ENCODE measurements at regions not wholly inside any gene's neighbourhood (a gene's known extent, or its start where the extent isn't known, plus 50 kb on each side); places are given as distances from the start of the nearest gene placed in this dataset.
"Not testable (repeated sequence)": the region's sequence is repeated elsewhere in the genome, so short reads cannot be mapped to it uniquely, and the experiment has no call there.

DNA sequence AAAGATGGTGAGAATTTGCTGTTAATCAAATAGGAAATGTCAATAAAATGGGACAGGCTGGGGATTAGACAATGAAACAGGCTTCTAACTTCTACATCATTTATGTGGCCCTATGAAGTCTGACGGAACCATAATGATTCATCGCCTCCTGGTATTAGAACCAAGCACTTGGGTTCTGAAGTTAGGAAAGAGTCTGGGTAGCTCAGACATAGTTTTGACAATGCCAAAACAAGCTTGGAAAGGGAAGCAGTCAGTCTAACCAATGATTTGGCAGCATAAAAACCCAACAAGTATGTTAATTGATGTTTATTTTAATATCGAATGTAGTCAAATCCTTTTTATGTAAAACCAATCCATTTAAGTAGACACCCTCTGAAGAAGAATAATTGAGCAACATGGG is 160.8 kb upstream of the RSPO3 start:
- DNase-seq (ENCODE audit: low read depth), result no peak
- in situ Hi-C loops (cut with HindIII; ENCODE audit: low pct_unique_long_range_greater_than_20kb, low sequenced_read_pairs), result no loop called here

DNA sequence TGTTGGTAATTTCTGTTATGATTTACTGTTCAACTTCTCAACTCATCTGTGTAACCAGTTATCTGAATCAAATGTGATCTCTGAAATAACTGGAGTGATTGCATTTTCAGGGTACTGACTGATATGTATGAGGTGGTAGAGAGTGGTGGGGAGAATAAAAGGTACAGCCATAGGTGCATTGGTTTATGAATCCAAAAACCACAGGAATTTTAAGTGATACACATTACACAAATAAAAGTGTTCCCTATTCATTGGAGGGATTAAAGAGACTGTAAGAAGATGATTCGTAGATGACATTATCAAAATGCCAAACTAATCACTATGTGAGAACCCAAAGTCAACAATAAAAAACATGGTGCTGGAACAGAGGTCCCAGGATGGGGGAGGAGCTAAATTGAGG is 158.7 kb upstream of the RSPO3 start:
- DNase-seq (ENCODE audit: low read depth), result peak; percentile 18
- in situ Hi-C loops (cut with HindIII; ENCODE audit: low pct_unique_long_range_greater_than_20kb, low sequenced_read_pairs), result no loop called here

DNA sequence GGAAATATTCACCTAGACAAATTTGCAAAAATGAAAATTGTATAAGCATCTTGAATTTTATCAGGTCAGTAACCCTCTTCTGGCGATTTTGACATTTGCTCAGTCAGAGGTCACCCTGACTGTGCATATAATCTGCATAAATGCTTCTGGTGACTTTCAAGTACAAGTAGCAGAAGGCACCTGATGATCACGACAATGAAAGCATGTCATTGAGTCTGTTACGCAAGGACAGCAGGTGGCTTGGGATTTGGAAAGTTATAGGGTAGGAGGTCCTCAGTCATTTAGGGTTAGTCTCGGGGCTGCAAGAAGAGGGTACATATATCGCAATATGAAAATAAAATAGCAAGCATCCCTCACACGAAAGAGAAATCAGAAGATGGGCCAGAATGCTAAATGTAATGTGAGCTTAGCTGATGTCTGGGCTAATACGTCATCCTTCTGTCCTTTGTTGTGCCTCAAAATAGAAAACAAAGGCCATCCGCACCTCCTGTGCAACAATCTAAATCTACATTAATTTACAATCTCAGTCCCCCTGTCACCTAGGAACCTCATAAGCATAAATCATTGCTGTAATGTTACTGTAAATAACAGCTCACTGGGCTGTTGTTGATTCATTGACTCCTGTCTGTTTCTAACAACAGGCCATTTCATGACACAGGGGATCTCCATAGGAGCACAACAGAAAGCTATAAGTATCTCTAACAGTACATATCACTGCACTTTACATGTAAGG is 155.2 kb upstream of the RSPO3 start:
- in situ Hi-C loops (cut with HindIII; ENCODE audit: low pct_unique_long_range_greater_than_20kb, low sequenced_read_pairs), result no loop called here
- no peak for DNase-seq (ENCODE audit: low read depth)

DNA sequence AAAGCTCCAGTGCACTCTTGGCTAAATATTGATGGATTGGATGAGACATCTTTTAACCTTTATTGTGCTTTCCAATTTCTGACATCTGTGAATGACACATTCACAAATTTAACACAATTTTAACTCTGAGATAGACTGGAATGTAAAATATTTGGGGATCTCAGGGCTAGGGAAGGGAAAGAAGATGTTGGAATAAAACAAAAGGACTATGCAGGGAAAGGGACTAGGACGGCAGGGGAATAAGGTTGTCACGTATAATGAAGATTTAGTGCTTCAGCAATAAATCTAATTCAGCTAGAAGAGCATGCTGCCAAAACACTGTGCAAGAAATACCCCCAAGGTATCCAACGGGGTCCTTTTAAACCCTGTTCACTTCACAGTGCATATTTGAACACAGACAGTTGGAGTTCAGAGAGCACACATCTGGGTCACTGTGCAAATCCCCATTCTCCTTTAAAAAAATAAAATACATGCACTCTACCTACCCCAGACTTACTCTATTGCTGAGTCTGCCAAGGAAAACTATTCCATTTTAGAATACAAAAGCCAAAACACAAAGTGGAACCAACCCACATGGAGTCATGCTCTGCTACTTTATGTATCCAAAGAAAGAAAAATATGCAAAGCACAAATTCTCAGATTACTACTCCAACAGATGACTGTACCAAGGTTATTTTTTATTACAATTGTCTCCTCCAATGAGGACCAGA is 151.0 kb upstream of the RSPO3 start:
- no peak for DNase-seq (ENCODE audit: low read depth)
- in situ Hi-C loops (cut with HindIII; ENCODE audit: low pct_unique_long_range_greater_than_20kb, low sequenced_read_pairs), result no loop called here

DNA sequence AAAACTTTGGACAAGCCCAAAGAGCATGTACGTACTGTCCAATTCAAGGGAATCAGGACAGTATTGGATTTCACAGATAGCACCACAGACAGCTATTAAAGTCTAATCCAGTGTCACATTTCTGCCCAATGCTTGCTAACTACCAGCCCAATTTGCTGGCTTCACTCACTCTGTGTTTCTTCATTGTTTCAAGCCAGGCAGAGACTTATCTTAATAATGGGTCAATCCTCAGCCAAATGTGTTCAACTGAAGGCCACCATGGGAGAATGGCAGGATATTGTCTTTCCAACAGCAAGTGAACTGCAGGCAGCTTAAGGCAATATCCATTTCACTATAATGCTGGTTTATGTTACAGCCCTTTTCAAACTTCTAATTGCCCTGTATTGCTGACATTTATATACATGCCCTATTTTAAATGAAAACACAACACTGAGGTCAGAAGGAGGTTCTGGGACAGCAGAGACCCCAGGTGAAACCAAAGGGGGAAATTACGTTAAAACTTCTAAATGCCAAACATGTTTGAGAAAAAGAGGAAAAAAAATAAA is 142.1 kb upstream of the RSPO3 start:
- in situ Hi-C loops (cut with HindIII; ENCODE audit: low pct_unique_long_range_greater_than_20kb, low sequenced_read_pairs), result no loop called here
- DNase-seq (ENCODE audit: low read depth), result no peak

DNA sequence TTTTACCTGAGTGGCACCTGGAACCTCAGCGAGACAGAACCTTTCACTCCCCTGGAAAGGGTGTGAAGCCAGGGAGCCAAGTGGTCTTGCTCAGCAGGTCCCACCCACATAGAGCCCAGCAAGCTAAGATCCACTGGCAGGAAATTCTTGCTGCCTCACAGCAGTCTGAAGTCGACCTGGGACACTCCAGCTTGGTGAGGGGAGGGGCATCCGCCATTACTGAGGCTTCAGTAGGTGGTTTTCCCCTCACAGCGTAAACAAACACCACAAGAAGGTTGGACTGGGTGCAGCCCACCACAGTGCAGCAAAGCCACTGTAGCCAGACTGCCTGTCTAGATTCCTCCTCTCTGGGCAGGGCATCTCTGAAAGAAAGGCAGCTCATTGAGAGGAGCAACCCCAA is 134.7 kb upstream of the RSPO3 start:
- in situ Hi-C loops (cut with HindIII; ENCODE audit: low pct_unique_long_range_greater_than_20kb, low sequenced_read_pairs), result no loop called here
- DNase-seq (ENCODE audit: low read depth), result no peak

DNA sequence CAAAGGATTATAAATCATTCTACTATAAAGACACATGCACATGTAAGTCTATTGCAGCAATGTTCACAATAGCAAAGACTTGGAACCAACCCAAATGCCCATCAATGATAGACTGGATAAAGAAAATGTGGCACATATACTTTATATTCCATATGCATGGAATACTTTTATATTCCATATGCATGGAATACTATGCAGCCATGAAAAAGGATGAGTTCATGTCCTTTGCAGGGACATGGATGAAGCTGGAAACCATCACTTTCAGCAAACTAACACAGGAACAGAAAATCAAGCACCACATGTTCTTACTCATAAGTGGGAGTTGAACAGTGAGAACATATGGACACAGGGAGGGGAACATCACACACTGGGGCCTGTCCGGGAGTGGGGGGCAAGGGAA is 130.3 kb upstream of the RSPO3 start:
- in situ Hi-C loops (cut with HindIII; ENCODE audit: low pct_unique_long_range_greater_than_20kb, low sequenced_read_pairs); DNase-seq (ENCODE audit: low read depth): not testable (repeated sequence)

DNA sequence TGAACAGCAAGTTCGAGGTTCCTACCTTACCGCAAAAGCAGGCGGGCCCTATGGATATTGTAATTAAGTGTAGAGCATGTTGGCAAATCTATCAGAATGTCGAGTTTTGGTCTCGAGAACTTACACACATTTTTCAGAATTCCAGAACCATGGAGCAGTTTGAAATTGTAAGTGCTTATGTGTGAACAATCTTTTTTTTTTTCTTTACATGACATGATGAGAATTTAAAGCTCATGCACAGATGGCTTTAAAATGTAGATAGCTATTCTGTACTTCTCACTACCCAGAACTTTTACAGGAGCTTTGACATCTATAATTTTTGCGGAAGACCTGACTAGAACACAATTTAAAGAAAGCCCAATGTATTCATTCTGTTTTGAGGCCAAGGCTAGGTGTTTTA is 117.8 kb upstream of the RSPO3 start:
- no peak for DNase-seq (ENCODE audit: low read depth)
- in situ Hi-C loops (cut with HindIII; ENCODE audit: low pct_unique_long_range_greater_than_20kb, low sequenced_read_pairs), result no loop called here

DNA sequence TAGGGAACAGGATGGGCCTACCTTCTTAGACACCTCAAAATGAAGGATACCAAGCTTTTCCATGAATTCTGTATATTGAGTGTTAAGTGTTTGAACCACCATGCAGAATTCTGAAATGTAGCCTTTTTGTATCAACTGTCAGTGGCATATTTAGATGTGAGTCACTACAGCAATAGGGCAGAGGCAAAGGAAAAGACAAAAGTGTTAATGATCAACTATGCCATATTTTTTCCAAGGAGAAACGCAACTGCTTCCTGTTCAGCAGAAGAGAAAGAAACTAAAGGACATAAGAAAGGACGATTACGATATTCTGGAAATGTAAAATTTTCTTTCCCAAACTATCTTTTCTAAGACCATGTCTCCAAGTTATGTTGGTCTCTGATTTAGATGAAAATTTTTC is 104.6 kb upstream of the RSPO3 start:
- peak; percentile 73 for DNase-seq (ENCODE audit: low read depth)
- in situ Hi-C loops (cut with HindIII; ENCODE audit: low pct_unique_long_range_greater_than_20kb, low sequenced_read_pairs), result no loop called here

DNA sequence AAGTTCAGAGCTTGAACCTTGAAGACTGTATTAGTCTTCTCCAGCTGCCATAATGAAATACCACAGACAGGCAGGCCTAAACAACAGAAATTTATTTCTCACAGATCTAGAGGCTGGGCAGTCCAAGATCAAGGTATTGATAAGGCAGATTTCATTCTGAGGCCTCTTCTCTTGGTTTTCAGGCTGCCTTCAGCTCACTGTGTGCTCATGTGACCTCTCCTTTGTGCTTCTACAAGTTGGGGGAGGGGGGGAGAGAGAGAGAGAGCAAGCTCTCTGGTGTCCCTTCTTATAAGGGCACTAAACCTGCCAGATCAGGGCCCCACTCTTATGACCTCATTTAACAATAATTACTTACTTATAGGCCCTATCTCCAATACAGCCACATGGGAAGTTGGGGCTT is 102.6 kb upstream of the RSPO3 start:
- in situ Hi-C loops (cut with HindIII; ENCODE audit: low pct_unique_long_range_greater_than_20kb, low sequenced_read_pairs), result no loop called here
- DNase-seq (ENCODE audit: low read depth), result no peak

DNA sequence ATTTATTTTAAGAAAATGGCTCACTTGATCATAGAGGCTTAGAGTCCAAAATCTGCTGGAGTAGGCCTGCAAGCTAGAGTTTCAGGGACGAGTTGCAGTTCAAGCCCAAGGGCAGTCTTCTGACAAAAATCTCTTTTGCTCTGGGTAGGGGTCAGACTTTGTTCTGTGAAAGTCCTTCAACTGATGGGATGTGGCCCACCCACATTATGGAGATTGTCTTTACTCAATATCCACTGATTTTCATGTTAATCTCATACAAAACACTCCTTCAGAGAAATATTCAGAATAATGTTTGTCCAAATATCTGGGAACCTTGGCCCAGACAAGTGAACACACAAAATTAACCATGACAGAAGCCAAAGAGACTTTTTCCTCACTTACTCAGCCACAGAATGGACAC is 98.6 kb upstream of the RSPO3 start:
- in situ Hi-C loops (cut with HindIII; ENCODE audit: low pct_unique_long_range_greater_than_20kb, low sequenced_read_pairs), result no loop called here
- no peak for DNase-seq (ENCODE audit: low read depth)

DNA sequence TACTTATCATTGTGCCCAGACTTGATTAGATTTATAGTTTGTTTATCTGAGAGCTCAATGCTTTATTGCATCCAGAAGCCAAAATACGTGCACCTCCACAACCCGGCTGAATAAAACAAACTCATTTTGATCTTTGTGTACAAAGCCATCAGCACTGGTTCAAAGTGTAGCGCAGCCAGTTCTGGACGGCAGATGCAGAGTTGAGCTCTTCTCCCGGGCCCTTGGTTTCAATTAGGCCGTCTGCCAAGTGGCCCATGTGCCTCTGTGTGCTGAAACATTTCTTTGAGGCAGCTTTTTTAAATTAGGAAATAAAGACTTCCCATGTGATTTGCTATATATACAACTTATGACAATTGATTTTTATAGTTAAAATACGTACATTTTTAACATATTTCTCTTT is 96.2 kb upstream of the RSPO3 start:
- DNase-seq (ENCODE audit: low read depth), result no peak
- in situ Hi-C loops (cut with HindIII; ENCODE audit: low pct_unique_long_range_greater_than_20kb, low sequenced_read_pairs), result no loop called here

DNA sequence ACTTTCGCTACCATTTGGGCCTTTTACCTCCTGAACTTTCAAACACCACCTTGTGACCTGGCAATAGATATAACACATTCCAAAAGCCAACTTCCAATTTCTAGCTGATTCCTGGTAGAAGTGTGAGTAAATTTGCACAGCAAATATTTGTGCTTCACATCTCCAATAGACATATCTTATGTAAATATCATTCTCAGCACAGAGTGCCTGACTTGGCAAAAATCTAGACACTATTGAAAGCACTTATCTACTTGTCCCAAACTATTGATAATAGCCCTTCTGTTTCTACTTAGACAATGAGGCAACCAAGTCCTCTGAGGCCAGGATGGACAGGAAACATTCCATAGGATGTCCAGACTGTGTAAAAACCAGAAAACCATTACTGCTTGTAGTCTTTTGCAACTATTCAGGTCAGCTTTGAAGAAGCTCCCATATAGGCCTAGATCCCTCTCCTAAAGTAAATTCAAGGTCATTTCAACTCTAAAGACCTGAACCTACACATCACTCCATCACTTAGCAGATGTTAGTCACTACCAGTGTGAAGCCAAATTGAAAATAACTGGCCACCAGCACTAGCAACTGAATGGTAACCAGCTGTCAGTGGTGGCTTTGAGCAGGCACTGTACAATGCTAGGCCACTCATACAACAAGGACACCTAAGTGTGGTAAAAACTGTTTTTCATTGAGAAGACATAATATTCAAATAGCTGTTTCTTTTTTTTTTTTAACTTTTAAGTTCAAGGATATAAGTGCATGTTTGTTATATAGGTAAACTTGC is 95.3 kb upstream of the RSPO3 start:
- in situ Hi-C loops (cut with HindIII; ENCODE audit: low pct_unique_long_range_greater_than_20kb, low sequenced_read_pairs), result no loop called here
- no peak for DNase-seq (ENCODE audit: low read depth)

DNA sequence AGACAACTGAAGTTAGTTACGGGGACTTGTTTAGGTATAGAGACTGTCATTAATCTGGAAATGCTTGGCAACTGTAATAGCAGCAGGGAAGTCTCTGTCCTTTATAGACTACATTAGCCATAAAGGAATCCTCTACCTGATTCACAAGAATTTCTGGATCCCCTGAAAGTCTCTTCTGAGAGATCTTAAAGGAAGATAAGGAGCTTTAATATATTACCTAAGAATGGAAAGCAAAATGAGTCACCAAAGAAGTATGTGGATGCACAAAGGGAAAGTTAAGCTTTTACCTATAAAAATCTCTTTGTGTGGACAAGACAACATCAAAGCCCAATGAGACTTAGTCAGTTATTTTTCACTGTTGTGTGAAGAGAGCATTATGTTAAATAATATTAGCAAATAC is 92.2 kb upstream of the RSPO3 start:
- in situ Hi-C loops (cut with HindIII; ENCODE audit: low pct_unique_long_range_greater_than_20kb, low sequenced_read_pairs), result no loop called here
- DNase-seq (ENCODE audit: low read depth), result peak; percentile 78

DNA sequence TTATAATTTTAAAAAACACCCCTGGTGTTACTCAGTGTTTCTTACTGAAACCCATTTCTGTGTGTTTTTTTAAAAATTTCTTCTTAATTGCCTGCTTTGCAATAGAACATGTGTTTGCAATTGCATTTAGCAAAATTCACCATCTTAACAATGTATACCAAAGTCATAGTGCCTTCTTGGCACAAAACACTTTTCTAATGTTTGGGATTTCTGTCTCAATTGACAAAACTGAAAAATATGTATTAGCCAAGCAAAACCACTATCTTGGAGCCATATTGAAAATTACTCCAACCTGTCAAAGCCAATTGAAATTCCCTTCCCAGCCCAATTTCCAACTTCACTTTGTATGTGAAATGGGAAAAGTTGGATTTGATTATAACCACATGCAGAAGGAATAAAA is 88.4 kb upstream of the RSPO3 start:
- in situ Hi-C loops (cut with HindIII; ENCODE audit: low pct_unique_long_range_greater_than_20kb, low sequenced_read_pairs), result no loop called here
- DNase-seq (ENCODE audit: low read depth), result no peak

DNA sequence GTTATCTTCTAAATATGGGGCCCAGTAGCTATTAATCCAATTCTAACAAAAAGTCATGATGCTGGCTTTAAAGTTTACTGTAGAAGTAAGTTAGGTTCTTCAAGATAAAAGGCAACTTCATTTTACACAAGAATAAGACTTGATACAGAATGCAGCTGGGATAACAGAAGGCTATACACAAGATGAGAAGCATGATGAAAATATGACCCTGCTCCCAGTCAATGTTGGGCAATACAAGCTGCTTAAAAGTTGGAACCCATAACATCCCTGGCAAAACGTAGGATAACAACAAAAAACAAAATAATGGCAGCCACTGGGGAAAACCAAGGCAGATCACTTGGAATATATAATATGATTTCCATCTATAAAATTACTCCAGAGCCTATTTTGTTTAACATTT is 87.6 kb upstream of the RSPO3 start:
- no peak for DNase-seq (ENCODE audit: low read depth)
- in situ Hi-C loops (cut with HindIII; ENCODE audit: low pct_unique_long_range_greater_than_20kb, low sequenced_read_pairs), result no loop called here

DNA sequence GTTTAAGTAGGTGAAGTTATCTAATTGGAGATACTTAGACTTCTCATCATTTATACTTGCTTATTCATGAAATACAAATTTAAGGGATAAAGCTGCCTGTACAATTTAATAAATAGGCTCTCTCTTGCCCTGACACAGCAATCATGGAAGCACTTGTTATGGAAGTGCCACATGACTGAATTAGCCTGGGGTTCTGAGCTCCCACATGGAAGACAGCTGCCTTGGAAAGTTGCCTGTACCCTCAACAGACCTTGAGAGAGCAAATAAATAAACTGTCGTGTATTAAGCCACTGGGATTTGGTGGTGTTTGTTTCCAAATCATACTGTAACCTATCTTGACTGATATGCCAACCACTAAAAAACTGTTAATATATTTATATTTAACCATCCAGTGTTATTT is 87.0 kb upstream of the RSPO3 start:
- DNase-seq (ENCODE audit: low read depth), result no peak
- in situ Hi-C loops (cut with HindIII; ENCODE audit: low pct_unique_long_range_greater_than_20kb, low sequenced_read_pairs), result no loop called here

DNA sequence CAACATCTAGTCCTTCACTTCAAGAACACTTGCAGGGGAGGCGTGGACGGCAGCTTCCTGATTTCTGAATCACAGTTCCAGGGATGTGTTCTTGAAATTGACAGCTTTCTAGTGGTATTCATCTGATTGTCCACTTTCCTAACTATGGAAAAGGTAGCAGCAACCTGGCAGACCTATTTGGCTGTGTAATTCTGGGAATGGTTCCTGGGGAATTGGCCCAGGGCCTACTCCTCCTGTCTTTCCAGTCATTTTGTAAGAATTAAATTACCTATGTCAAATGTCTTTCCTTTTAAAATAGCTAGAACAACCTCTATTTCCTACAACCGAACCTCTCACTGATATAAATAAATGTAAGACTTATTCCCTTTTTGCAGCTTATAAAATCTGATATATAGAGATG is 85.5 kb upstream of the RSPO3 start:
- no peak for DNase-seq (ENCODE audit: low read depth)
- in situ Hi-C loops (cut with HindIII; ENCODE audit: low pct_unique_long_range_greater_than_20kb, low sequenced_read_pairs), result no loop called here

DNA sequence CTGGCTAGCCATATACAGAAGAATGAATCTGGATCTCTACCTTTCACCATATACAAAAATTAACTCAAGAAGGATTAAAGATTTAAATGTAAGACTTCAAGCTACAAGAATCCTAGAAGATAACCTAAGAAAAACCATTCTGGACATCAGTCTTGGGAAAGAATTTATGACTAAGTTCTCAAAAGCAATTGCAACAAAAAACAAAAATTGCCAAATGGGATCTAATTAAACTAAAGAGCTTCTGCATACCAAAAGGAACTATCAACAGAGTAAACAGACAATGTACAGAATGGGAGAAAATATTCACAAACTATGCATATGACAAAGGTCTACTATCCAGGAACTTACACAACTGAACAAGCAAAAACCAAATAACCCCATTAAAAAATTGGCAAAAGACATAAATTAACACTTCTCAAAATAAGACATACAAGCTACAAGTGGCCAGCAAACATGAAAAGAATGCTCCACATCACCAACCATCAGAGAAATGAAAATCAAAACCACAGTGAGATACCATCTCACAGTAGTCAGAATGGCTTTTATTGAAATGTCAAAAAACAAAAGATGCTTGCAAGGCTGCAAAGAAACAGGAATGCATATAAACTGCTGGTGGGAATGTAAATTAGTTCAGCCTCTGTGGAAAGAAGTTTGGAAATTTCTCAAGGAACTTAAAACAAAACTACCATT is 66.8 kb upstream of the RSPO3 start:
- in situ Hi-C loops (cut with HindIII; ENCODE audit: low pct_unique_long_range_greater_than_20kb, low sequenced_read_pairs), result no loop called here
- no peak for DNase-seq (ENCODE audit: low read depth)

Data from Caki2 (cell line).